ENCODE measurements at regions not wholly inside any gene's neighbourhood (a gene's known extent, or its start where the extent isn't known, plus 50 kb on each side); places are given as distances from the start of the nearest gene placed in this dataset.

DNA sequence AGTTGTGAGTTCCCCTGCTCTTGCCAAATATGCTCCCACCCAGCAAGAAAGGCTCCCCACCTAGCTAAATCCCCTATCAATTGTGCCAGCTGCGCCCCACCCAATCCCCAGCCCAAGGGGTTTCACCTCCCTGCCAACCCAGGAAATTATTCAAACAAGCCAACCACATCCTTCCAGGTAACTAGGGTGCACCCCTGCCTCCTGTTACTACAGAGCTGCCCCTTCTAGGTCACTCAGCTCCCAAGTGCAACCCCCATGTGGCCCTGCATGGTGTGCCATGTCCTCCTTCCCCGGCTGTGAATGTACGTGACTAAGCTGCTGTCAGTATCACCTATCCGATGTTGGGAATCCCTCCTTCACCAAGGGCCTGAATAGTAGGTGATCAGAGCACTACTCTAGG lies 91.2 kb upstream of the LDAH start:
- DNase-seq: no peak

DNA sequence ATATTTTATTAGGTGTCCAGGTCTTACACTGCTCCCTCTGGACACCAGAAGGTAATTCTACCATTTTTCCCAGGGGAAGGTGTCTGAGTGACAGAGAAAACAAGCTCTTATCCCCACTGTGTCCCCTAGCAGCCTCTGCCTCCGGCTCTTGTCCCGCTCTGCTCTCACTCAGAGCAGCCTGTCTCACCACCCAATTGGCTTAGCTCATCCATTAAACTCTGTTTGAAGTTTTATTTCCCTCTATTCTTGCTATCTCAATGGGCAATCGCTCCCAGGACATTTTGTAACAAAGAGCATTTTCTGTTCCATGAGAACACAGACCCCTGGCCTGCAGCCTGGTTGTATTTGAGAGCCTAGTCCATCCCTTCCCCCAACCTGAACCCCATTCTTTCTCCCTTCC lies 90.6 kb upstream of the LDAH start:
- DNase-seq: no peak

DNA sequence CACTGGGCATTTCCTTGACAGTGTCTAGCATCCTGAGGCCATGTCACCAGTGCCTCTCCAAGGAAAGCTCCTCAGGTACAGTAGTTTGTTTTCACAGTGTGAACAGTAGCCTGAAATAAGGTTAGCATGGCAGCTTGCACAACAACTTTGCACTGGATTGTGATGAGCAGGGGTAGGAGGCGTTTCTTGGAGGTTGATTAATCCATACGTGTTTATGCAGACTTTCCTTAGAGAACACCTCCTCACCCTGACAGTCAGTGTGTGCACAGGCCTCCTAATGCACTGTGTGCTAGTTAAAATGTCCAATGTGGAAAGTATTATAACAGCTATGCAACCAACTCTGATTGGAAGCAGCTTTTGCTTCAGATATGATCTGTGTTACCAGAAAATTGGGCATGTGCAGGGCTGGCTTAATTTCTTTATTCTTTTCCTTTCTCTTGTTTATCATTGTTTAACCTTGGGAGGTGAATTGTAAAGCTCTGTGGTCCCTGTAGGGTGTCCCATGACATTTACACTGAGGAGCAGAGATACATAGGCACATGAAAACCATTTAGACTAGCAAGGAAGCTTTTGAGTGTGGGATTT lies 77.2 kb upstream of the LDAH start:
- no peak for DNase-seq

DNA sequence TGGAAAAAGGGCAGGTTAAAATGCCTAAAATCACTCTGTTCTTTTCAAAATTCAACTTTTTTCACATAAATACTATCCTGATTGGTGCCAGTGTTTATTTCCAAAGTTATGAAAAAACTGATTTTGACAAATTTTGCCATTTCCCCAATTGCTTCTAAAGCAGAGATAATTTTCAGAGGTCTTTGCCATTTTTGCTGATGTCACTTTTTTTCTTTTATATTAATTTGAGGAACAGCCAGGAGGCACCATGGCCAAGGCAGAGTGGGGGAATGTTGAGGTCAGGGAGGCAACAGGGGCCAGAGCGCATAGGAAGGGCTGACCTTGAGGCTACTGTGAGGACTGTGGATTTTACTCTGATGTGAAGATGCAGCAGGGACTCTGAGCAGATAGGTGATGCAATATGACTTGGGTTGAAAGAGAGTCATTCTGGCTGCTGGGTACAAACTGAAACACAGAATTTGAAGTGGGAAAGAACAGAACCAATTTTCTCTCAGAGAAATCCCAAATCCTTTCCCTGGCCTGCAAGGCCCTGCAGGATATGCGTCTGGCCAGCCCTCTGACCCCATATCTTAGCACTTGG lies 75.1 kb upstream of the LDAH start:
- no peak for DNase-seq

DNA sequence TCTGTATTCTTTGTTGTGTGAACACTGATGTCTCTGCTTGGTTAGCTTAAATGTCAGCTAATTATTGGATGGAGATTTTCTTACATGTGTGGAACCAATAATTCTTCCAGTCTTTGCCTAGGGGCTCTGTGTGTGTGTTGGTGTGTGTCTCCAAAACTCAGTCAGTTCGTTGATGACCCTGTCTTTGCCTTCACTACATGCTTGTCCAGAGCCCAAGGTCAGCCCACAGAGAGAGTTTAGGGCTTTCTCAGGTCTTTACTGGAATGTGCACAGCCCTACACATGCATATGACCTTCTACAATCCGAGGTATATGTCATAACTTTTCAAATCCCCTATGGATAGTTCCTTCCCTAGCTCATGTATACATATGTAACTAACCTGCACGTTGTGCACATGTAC lies 74.1 kb upstream of the LDAH start:
- no peak for DNase-seq

DNA sequence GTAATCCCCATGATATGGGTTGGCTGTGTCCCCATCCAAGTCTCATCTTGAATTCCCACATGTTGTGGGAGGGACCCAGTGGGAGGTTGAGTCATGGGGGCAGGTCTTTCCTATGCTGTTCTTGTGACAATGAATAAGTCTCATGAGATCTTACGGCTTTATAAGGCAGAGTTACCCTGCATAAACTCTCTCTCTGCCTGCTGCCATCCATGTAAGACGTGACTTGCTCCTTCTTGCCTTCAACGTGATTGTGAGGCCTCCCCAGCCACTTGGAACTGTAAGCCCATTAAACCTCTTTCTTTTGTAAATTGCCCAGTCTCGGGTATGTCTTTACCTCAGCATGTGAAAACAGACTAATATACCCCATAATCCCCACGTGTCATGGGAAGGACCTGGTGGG lies 61.9 kb upstream of the LDAH start:
- DNase-seq: no peak

DNA sequence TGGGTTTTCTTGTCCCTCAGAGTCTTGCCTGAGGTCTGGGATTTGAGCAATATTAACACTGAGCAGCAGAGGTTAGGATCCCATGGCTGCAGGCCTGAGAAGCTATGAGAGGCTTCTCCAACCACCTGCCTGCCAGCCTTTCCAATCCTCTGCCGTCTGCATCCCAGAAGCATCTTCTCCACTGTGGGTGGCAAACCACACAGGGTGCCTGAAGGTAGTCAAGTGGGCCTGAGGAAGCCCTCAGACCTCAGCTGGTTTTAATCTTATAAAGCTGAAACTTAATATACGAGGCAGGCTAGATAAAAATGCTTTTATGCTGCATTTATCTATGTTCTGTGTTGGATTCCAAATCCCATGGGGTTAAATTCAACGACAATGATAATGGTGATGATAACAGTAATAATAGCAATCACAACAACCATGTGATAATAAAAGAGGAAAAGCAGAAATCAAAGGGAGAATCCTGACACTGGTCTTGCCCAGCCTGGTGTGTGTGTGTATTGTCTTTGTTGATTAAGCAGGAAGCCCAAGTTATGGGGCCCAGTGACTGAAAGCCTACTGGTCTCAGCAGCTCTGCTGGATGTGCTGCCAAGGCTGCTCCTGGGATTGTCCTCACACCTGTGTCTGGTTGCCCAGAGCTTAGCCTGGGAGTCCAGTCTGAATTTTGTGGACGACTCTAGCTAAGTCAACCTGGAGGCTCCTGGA lies 59.7 kb upstream of the LDAH start:
- no peak for DNase-seq

DNA sequence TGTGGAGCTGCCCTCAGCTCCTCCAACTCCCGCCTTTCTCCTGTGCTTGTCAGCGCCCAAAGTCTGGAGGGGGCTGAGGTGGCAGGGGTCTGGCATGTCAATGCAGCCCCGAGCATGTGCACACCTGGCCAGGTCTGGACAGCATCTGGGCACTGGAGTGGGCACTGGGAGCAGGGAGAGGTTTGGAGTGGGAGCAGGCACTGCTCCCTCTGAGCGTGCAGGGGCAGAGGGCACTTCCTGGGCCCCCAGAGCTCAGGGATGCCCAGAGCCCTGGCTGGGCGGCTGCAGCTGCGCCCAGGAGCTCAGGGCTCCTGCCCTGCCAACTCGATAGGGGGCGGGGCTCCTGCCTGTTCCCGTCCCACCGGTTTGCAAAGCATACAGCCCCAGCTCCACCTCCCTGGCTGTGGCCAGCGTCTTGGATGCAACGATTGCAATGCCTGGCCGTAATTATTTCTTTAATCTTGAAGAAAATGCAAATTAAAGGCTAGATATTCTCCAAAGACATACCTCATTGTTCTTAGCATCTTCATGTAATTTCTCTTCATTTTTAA lies 57.4 kb upstream of the LDAH start:
- DNase-seq: no peak

DNA sequence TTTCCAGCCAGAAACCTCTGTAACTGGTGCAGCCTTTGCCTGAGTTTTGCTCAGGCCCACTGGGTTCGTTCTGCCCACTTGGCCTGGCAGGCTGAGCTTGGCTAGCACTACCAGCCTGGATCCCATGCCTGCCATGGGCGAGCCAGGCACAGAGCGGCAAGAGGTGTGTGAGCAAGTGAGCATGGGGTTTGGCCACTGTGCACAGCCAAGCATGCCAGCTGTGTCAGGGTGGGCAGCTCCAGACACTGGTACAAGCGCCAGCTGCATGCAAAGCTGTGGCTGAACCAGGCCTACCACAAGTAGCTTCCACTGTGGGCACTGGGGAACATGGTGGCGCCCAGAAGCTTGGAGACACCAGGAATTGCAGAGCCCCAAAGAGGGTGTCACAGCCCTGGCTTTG lies 56.3 kb upstream of the LDAH start:
- no peak for DNase-seq

DNA sequence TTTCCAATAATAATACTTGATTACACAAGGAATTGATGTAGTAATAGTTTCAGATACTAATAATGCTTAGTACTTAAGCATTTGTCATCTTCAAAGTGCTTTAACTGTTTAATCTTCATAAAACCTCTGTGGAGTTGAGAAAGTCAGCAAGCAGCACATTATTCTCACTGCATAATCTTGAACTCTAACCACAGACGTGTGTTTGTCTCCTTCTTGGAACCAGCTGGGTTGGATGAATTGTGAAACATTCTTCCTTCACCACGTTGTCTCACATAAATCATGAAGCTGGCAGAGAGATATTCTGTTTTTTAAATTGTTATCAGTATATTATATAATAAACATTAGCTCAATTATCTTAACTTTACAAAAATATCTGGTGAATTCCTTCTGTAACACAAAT lies 55.1 kb upstream of the LDAH start:
- no peak for DNase-seq
